Astrocyte (in vitro differentiated cells and primary cell): ENCODE measurements at regions not wholly inside any gene's neighbourhood (a gene's known extent, or its start where the extent isn't known, plus 50 kb on each side); places are given as distances from the start of the nearest gene placed in this dataset.

Experiments
- DNase-seq: peaks from one replicate; pipeline ENCODE4 v3.0.0-alpha.2; 2010; ENCODE audit warnings: low read depth
- FAIRE-seq: peaks from 2 replicates; lab custom pipeline; 2011; peaks lifted over from hg19 to GRCh38; lab: Jason Lieb, UNC
- H2AFZ ChIP-seq: 2 replicates; pipeline ENCODE4 v1.6.0; 2012; ENCODE audit warnings: low read depth, low read length, inconsistent platforms
- H3K27ac ChIP-seq: 2 replicates; pipeline ENCODE4 v1.5.1; 2011; ENCODE audit warnings: low read depth, low read length, inconsistent platforms
- H3K27me3 ChIP-seq: 2 replicates; pipeline ENCODE4 v1.6.0; 2011; ENCODE audit warnings: low read length, inconsistent platforms; ENCODE audit not compliant: insufficient read depth
- H3K36me3 ChIP-seq: 2 replicates; pipeline ENCODE4 v1.5.1; 2011; ENCODE audit warnings: low read length, inconsistent platforms; ENCODE audit not compliant: insufficient read depth
- H3K4me1 ChIP-seq: 2 replicates; pipeline ENCODE4 v1.5.1; 2011; ENCODE audit warnings: low read length, inconsistent platforms; ENCODE audit not compliant: insufficient read depth
- H3K4me2 ChIP-seq: 2 replicates; pipeline ENCODE4 v1.6.0; 2012; ENCODE audit warnings: low read length, inconsistent platforms
- H3K4me3 ChIP-seq: 2 replicates; pipeline ENCODE4 v1.5.1; 2011; ENCODE audit warnings: low read depth, mild to moderate bottlenecking, low read length, inconsistent platforms; ENCODE audit not compliant: insufficient read depth
- H3K79me2 ChIP-seq: 2 replicates; pipeline ENCODE4 v1.6.0; 2012; ENCODE audit warnings: mild to moderate bottlenecking, low read length, inconsistent platforms; ENCODE audit not compliant: insufficient read depth
- H3K9ac ChIP-seq: 2 replicates; pipeline ENCODE4 v1.6.0; 2012; ENCODE audit warnings: mild to moderate bottlenecking, low read length, inconsistent platforms
- H3K9me3 ChIP-seq: 2 replicates; pipeline ENCODE4 v1.5.1; 2012; ENCODE audit warnings: low read depth, mild to moderate bottlenecking, low read length, inconsistent platforms; ENCODE audit not compliant: insufficient read depth
- H4K20me1 ChIP-seq: 2 replicates; pipeline ENCODE4 v1.6.0; 2012; ENCODE audit warnings: low read length, inconsistent platforms; ENCODE audit not compliant: insufficient read depth
- H3K27ac Mint-ChIP-seq: one replicate; pipeline ENCODE4 v1.8.0; 2021; ENCODE audit warnings: mild to moderate bottlenecking, mixed read lengths; ENCODE audit not compliant: unreplicated experiment
- H3K27me3 Mint-ChIP-seq: one replicate; pipeline ENCODE4 v1.8.0; 2021; ENCODE audit warnings: low read depth, mixed read lengths; ENCODE audit not compliant: unreplicated experiment
- H3K36me3 Mint-ChIP-seq: one replicate; pipeline ENCODE4 v1.8.0; 2021; ENCODE audit warnings: low read depth, mixed read lengths; ENCODE audit not compliant: unreplicated experiment
- H3K4me1 Mint-ChIP-seq: one replicate; pipeline ENCODE4 v1.8.0; 2021; ENCODE audit warnings: low read depth, mixed read lengths; ENCODE audit not compliant: unreplicated experiment
- H3K4me3 Mint-ChIP-seq: one replicate; pipeline ENCODE4 v1.8.0; 2021; ENCODE audit warnings: mild to moderate bottlenecking, moderate library complexity, mixed read lengths; ENCODE audit not compliant: unreplicated experiment
- H3K9me3 Mint-ChIP-seq: one replicate; pipeline ENCODE4 v1.8.0; 2021; ENCODE audit warnings: mild to moderate bottlenecking, mixed read lengths; ENCODE audit not compliant: unreplicated experiment
- CTCF ChIP-seq: IDR thresholded peaks from 2 replicates; pipeline ENCODE4 v1.5.1; 2011; ENCODE audit warnings: low read depth, mild to moderate bottlenecking, inconsistent platforms, low read length, moderate library complexity; ENCODE audit not compliant: insufficient read depth
- EZH2 ChIP-seq: IDR thresholded peaks from 2 replicates; pipeline ENCODE4 v1.6.1; 2012; ENCODE audit warnings: mild to moderate bottlenecking, low read length, inconsistent platforms; ENCODE audit not compliant: insufficient read depth

- no peak for FAIRE-seq
- H3K27me3 Mint-ChIP-seq, result no peaks in the 10 kb centered on the region
These were observed 262.6 kb downstream of the COX7C start for GRCh38 chr5:86880344-86880743.

GRCh38 chr5:86880785-86881492 lies 263.2 kb downstream of the COX7C start:
- H3K9me3 Mint-ChIP-seq, result no peaks in the 10 kb centered on the region
- H3K27me3 ChIP-seq, result no peaks in the 10 kb centered on the region
- no peak overlapping the region for H2AFZ ChIP-seq
- H3K36me3 Mint-ChIP-seq, result no peaks in the 10 kb centered on the region
- no peak overlapping the region for H3K27ac ChIP-seq
- H3K4me3 Mint-ChIP-seq, result no peak overlapping the region
- no peak overlapping the region for H3K4me3 ChIP-seq
- H4K20me1 ChIP-seq, result no peaks in the 10 kb centered on the region
- no peak overlapping the region for H3K4me2 ChIP-seq
- no peak overlapping the region for H3K9ac ChIP-seq
- peaks cover 5% of the 10 kb centered on the region for H3K4me1 Mint-ChIP-seq
- H3K27me3 Mint-ChIP-seq, result no peaks in the 10 kb centered on the region
- FAIRE-seq (peak; percentile 97), DNase-seq (peak; percentile 80)
- no peak for TF ChIP-seq EZH2
- peak; percentile 93 for TF ChIP-seq CTCF
- H3K9me3 ChIP-seq, result no peaks in the 10 kb centered on the region
- peak overlapping the region; percentile 27 for H3K27ac Mint-ChIP-seq
- no peaks in the 10 kb centered on the region for H3K36me3 ChIP-seq
- H3K4me1 ChIP-seq, result no peaks in the 10 kb centered on the region
- no peaks in the 10 kb centered on the region for H3K79me2 ChIP-seq

More at GRCh38 chr5:86880344-86880743, 262.6 kb downstream of the COX7C start:
- no peaks in the 10 kb centered on the region for H3K9me3 Mint-ChIP-seq
- no peak for TF ChIP-seq CTCF
- no peak for TF ChIP-seq EZH2
- H3K36me3 Mint-ChIP-seq, result no peaks in the 10 kb centered on the region
- DNase-seq, result no peak
- H3K4me2 ChIP-seq, result no peak overlapping the region
- no peaks in the 10 kb centered on the region for H3K4me1 ChIP-seq
- H3K27ac Mint-ChIP-seq, result peak overlapping the region; percentile 27
- H2AFZ ChIP-seq, result no peak overlapping the region
- H4K20me1 ChIP-seq, result no peaks in the 10 kb centered on the region
- H3K4me3 ChIP-seq, result no peak overlapping the region
- no peaks in the 10 kb centered on the region for H3K9me3 ChIP-seq
- no peaks in the 10 kb centered on the region for H3K36me3 ChIP-seq
- H3K9ac ChIP-seq, result no peak overlapping the region
- H3K27me3 ChIP-seq, result no peaks in the 10 kb centered on the region
- H3K27ac ChIP-seq, result no peak overlapping the region
- peaks cover 5% of the 10 kb centered on the region for H3K4me1 Mint-ChIP-seq
- H3K4me3 Mint-ChIP-seq, result no peak overlapping the region
- H3K79me2 ChIP-seq, result no peaks in the 10 kb centered on the region

GRCh38 chr5:86881493-86882090 lies 263.9 kb downstream of the COX7C start:
- Histone ChIP-seq H4K20me1 (no peaks in the 10 kb centered on the region), H3K4me3 (no peak overlapping the region), H3K27ac (no peak overlapping the region), H3K9ac (no peak overlapping the region), H3K79me2 (no peaks in the 10 kb centered on the region), H3K4me2 (no peak overlapping the region), H3K4me1 (no peaks in the 10 kb centered on the region), H2AFZ (no peak overlapping the region), H3K27me3 (no peaks in the 10 kb centered on the region), H3K36me3 (no peaks in the 10 kb centered on the region), H3K9me3 (no peaks in the 10 kb centered on the region)
- H3K27me3 Mint-ChIP-seq, result no peaks in the 10 kb centered on the region
- no peak overlapping the region for H3K4me3 Mint-ChIP-seq
- H3K9me3 Mint-ChIP-seq, result no peaks in the 10 kb centered on the region
- no peak for TF ChIP-seq EZH2
- TF ChIP-seq CTCF, result no peak
- peak overlapping the region; percentile 64 for H3K27ac Mint-ChIP-seq
- no peak for FAIRE-seq
- no peak for DNase-seq
- H3K36me3 Mint-ChIP-seq, result no peaks in the 10 kb centered on the region
- peaks cover 5% of the 10 kb centered on the region for H3K4me1 Mint-ChIP-seq
